ENCODE measurements at regions not wholly inside any gene's neighbourhood (a gene's known extent, or its start where the extent isn't known, plus 50 kb on each side); places are given as distances from the start of the nearest gene placed in this dataset.
A peak's percentile ranks its signal among the peaks of the same experiment; 100 is the strongest.

- Mint-ChIP-seq H3K4me3 (ENCODE audit: unreplicated experiment) (no peak overlapping the region), H3K9me3 (ENCODE audit: unreplicated experiment) (peaks cover 7% of the 10 kb centered on the region), H3K27ac (ENCODE audit: low read depth, unreplicated experiment) (peak overlapping the region; percentile 42), H3K36me3 (ENCODE audit: insufficient read depth, unreplicated experiment) (no peaks in the 10 kb centered on the region), H3K4me1 (ENCODE audit: insufficient read depth, unreplicated experiment) (peaks cover 12% of the 10 kb centered on the region), H3K27me3 (ENCODE audit: insufficient read depth, unreplicated experiment) (no peaks in the 10 kb centered on the region)
- DNase-seq (ENCODE audit: unreplicated experiment) = peak; percentile 85
- no TSS peak for BruUV-seq (replicated peaks)
- intact Hi-C loops (cut with micrococcal nuclease) = no loop called here
- TF ChIP-seq CTCF (IDR thresholded peaks at IDR 0.05; ENCODE audit: unreplicated experiment) = no peak
- ChIA-PET POLR2A (interaction anchor here (0.5 to 4.1 kb wide), 6 partner anchors 10 to 530 kb away, joined by 3 to 12 read pairs (median 3); no protein-coding TSS in a partner anchor), CTCF (interaction anchor here (0.6 to 0.9 kb wide), 2 partner anchors 10 to 120 kb away, joined by 3 read pairs; no protein-coding TSS in a partner anchor)
Measured at GRCh38 chr21:38930853-38931252, 125.1 kb downstream of the ETS2 start.

- Mint-ChIP-seq H3K27me3 (ENCODE audit: insufficient read depth, unreplicated experiment) (no peaks in the 10 kb centered on the region), H3K9me3 (ENCODE audit: unreplicated experiment) (peaks cover 7% of the 10 kb centered on the region), H3K27ac (ENCODE audit: low read depth, unreplicated experiment) (peak overlapping the region; percentile 42), H3K36me3 (ENCODE audit: insufficient read depth, unreplicated experiment) (no peaks in the 10 kb centered on the region), H3K4me1 (ENCODE audit: insufficient read depth, unreplicated experiment) (peaks cover 12% of the 10 kb centered on the region), H3K4me3 (ENCODE audit: unreplicated experiment) (no peak overlapping the region)
- no TSS peak for BruUV-seq (replicated peaks)
- no peak for TF ChIP-seq CTCF (IDR thresholded peaks at IDR 0.05; ENCODE audit: unreplicated experiment)
- no peak for DNase-seq (ENCODE audit: unreplicated experiment)
- CTCF ChIA-PET = interaction anchor here (0.5 to 0.9 kb wide), 3 partner anchors 10 to 423 kb away, joined by 3 to 4 read pairs (median 3); no protein-coding TSS in a partner anchor
- intact Hi-C loops (cut with micrococcal nuclease) = no loop called here
- POLR2A ChIA-PET = interaction anchor here (0.6 to 4.1 kb wide), 3 partner anchors 9 to 182 kb away, joined by 3 to 12 read pairs (median 4); no protein-coding TSS in a partner anchor
Measured at GRCh38 chr21:38930066-38930465, 124.3 kb downstream of the ETS2 start.

- no peak for TF ChIP-seq CTCF (IDR thresholded peaks at IDR 0.05; ENCODE audit: unreplicated experiment)
- intact Hi-C loops (cut with micrococcal nuclease) = no loop called here
- BruUV-seq (replicated peaks) = no TSS peak
- ChIA-PET CTCF (interaction anchor here (0.5 to 1.2 kb wide), 3 partner anchors 9 to 423 kb away, joined by 3 to 4 read pairs (median 3); no protein-coding TSS in a partner anchor), POLR2A (interaction anchor here (0.6 to 4.1 kb wide), 2 partner anchors 8 to 64 kb away, joined by 4 to 12 read pairs; no protein-coding TSS in a partner anchor)
- DNase-seq (ENCODE audit: unreplicated experiment) = no peak
- Mint-ChIP-seq H3K27me3 (ENCODE audit: insufficient read depth, unreplicated experiment) (no peaks in the 10 kb centered on the region), H3K9me3 (ENCODE audit: unreplicated experiment) (peaks cover 7% of the 10 kb centered on the region), H3K36me3 (ENCODE audit: insufficient read depth, unreplicated experiment) (no peaks in the 10 kb centered on the region), H3K4me1 (ENCODE audit: insufficient read depth, unreplicated experiment) (peaks cover 12% of the 10 kb centered on the region), H3K4me3 (ENCODE audit: unreplicated experiment) (no peak overlapping the region), H3K27ac (ENCODE audit: low read depth, unreplicated experiment) (no peak overlapping the region)
Measured at GRCh38 chr21:38929652-38930051, 123.9 kb downstream of the ETS2 start.

- H3K4me1 Mint-ChIP-seq (ENCODE audit: insufficient read depth, unreplicated experiment) = peaks cover 12% of the 10 kb centered on the region
- no peaks in the 10 kb centered on the region for H3K36me3 Mint-ChIP-seq (ENCODE audit: insufficient read depth, unreplicated experiment)
- no peak for TF ChIP-seq CTCF (IDR thresholded peaks at IDR 0.05; ENCODE audit: unreplicated experiment)
- no peak overlapping the region for H3K27ac Mint-ChIP-seq (ENCODE audit: low read depth, unreplicated experiment)
- no peaks in the 10 kb centered on the region for H3K27me3 Mint-ChIP-seq (ENCODE audit: insufficient read depth, unreplicated experiment)
- POLR2A ChIA-PET = interaction anchor here (4.1 kb wide), 1 partner anchor 8 kb away, joined by 12 read pairs; no protein-coding TSS in a partner anchor
- no peak overlapping the region for H3K4me3 Mint-ChIP-seq (ENCODE audit: unreplicated experiment)
- peaks cover 7% of the 10 kb centered on the region for H3K9me3 Mint-ChIP-seq (ENCODE audit: unreplicated experiment)
- intact Hi-C loops (cut with micrococcal nuclease) = no loop called here
- DNase-seq (ENCODE audit: unreplicated experiment) = no peak
- no TSS peak for BruUV-seq (replicated peaks)
- CTCF ChIA-PET = interaction anchor here (1.2 kb wide), 1 partner anchor 11 kb away, joined by 3 read pairs; no protein-coding TSS in a partner anchor
Measured at GRCh38 chr21:38929142-38929541, 123.4 kb downstream of the ETS2 start.
